OCI-LY7 (cell line): ENCODE measurements at regions not wholly inside any gene's neighbourhood (a gene's known extent, or its start where the extent isn't known, plus 50 kb on each side); places are given as distances from the start of the nearest gene placed in this dataset.

Experiments
- BruUV-seq: library from RNA; stranded (reverse); fragments of 400-500 nt; replicated peaks from 2 replicates; lab custom pipeline; 2021; lab: Mats Ljungman, UMichigan
- CTCF ChIA-PET: fragments of 300-600 bp; sonication (Branson Sonifier 250); formaldehyde crosslinking; loops from one replicate; lab custom pipeline; 2022; ENCODE audit warnings: antibody characterized with exemption; ENCODE audit not compliant: unreplicated experiment; lab: Charles Lee
- POLR2A ChIA-PET: fragments of 300-600 bp; sonication (Branson Sonifier 250); formaldehyde crosslinking; loops from one replicate; lab custom pipeline; 2022; ENCODE audit warnings: antibody characterized with exemption; lab: Charles Lee
- DNase-seq: peaks from one replicate; pipeline ENCODE4 v3.0.0-alpha.2; 2015; ENCODE audit warnings: low spot score
- H2AFZ ChIP-seq: fragments of 200-600 bp; sonication (generic), shearing (Covaris generic); 2 replicates; pipeline ENCODE4 v1.6.1; 2014; ENCODE audit warnings: mild to moderate bottlenecking, antibody characterized with exemption, low read length, moderate library complexity
- H3K27ac ChIP-seq: fragments of 200-600 bp; sonication (generic); 2 replicates; pipeline ENCODE4 v1.5.1; 2014; ENCODE audit warnings: mixed run types, low read depth, mild to moderate bottlenecking, moderate library complexity, low read length, inconsistent platforms; ENCODE audit not compliant: poor library complexity, severe bottlenecking
- H3K36me3 ChIP-seq: fragments of 200-600 bp; sonication (generic); 2 replicates; pipeline ENCODE4 v1.6.1; 2014; ENCODE audit warnings: mild to moderate bottlenecking, antibody characterized with exemption, low read length, moderate library complexity, mixed read lengths; ENCODE audit not compliant: insufficient read depth
- H3K4me1 ChIP-seq: fragments of 200-600 bp; sonication (generic); 2 replicates; pipeline ENCODE4 v1.5.1; 2014; ENCODE audit warnings: mild to moderate bottlenecking, low read length; ENCODE audit not compliant: insufficient read depth, poor library complexity, severe bottlenecking
- H3K4me2 ChIP-seq: fragments of 200-600 bp; sonication (generic); 2 replicates; pipeline ENCODE4 v1.6.1; 2014; ENCODE audit warnings: mild to moderate bottlenecking, low read length
- H3K4me3 ChIP-seq: fragments of 200-600 bp; sonication (generic); 2 replicates; pipeline ENCODE4 v1.5.1; 2014; ENCODE audit warnings: mild to moderate bottlenecking, low read depth, low read length; ENCODE audit not compliant: poor library complexity, severe bottlenecking
- H3K79me2 ChIP-seq: fragments of 200-600 bp; sonication (generic); 2 replicates; pipeline ENCODE4 v1.6.1; 2016; ENCODE audit warnings: low read depth, mild to moderate bottlenecking, low read length, moderate library complexity, mixed read lengths; ENCODE audit not compliant: insufficient read depth
- H3K9me2 ChIP-seq: fragments of 200-600 bp; sonication (generic); 2 replicates; pipeline ENCODE4 v1.6.1; 2016; ENCODE audit warnings: mild to moderate bottlenecking, low read length, mixed read lengths; ENCODE audit not compliant: insufficient read depth
- H3K9me3 ChIP-seq: fragments of 200-600 bp; sonication (generic); 2 replicates; pipeline ENCODE4 v1.6.1; 2014; ENCODE audit warnings: mild to moderate bottlenecking, mixed run types, low read length, mixed read lengths
- H4K20me1 ChIP-seq: fragments of 200-600 bp; sonication (generic); 2 replicates; pipeline ENCODE4 v1.6.1; 2014; ENCODE audit warnings: mild to moderate bottlenecking, antibody characterized with exemption, low read length, moderate library complexity, mixed read lengths; ENCODE audit not compliant: insufficient read depth
- EZH2phosphoT487 ChIP-seq: fragments of 200-600 bp; sonication (generic); IDR thresholded peaks from 2 replicates; pipeline ENCODE4 v1.6.1; 2018; ENCODE audit warnings: low read depth, borderline replicate concordance, mild to moderate bottlenecking, mixed run types, antibody characterized with exemption, low read length, moderate library complexity, mixed read lengths
- intact Hi-C: fragments of 100-400 bp; cut with micrococcal nuclease; formaldehyde crosslinking; loops from one replicate; pipeline ENCODE4 v1.10.0; 2022; ENCODE audit not compliant: unreplicated experiment
- TF ChIP-seq, protein P1 (sequence below): fragments of 200-600 bp; sonication (generic); conservative IDR thresholded peaks from 2 replicates; pipeline ENCODE4 v1.5.1; 2014; ENCODE audit warnings: mild to moderate bottlenecking, antibody characterized with exemption, low read length, moderate library complexity, mixed read lengths

DNA sequence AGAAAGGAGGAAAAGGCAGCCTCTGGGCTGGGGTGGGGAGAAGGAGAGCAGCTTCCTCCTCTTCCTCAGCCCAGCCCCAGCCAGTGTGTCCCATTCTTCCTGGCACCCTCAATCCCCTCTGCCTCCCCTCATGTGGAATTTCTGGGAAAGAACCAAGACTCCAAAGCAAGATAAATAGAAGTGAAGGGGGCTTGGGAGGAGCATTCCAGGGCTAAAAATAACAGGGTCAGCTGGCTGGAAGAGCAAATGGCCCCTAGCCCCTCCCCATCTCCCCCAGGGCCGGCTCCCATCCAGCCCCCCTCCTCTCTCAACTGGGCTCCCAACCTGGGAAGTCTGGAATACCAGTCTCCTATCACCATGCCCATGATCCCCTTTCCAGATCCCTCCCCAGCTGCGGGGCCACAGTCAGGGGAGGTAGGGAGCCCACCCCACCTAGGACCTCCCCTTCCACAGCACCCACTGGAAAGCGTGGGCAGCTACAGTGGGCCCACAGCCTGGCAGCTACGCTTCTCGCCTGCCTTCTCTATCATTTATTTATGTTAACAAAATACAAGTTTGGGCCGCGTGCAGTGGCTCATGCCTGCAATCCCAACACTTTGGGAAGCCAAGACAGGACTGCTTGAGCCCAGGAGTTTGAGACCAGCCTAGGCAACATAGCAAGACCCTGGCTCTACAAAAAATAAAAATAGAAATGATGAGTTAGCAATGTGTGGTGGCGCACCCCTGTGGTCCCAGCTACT lies 88.3 kb downstream of the IRF2BPL start:
- H3K9me2 ChIP-seq, result no peaks in the 10 kb centered on the region
- ChIA-PET CTCF (no interaction called here), POLR2A (interaction anchor here (0.6 kb wide), 1 partner anchor 29 kb away, joined by 3 read pairs; no protein-coding TSS in a partner anchor)
- DNase-seq, result no peak
- intact Hi-C loops, result no loop called here
- BruUV-seq, result no TSS peak
- no peaks in the 10 kb centered on the region for H3K4me1 ChIP-seq
- H3K36me3 ChIP-seq, result no peaks in the 10 kb centered on the region
- no peak overlapping the region for H2AFZ ChIP-seq
- H3K4me2 ChIP-seq, result no peak overlapping the region
- no peak overlapping the region for H3K4me3 ChIP-seq
- no peaks in the 10 kb centered on the region for H3K79me2 ChIP-seq
- no peak overlapping the region for H3K27ac ChIP-seq
- no peaks in the 10 kb centered on the region for H3K9me3 ChIP-seq
- TF ChIP-seq, protein P1, sequence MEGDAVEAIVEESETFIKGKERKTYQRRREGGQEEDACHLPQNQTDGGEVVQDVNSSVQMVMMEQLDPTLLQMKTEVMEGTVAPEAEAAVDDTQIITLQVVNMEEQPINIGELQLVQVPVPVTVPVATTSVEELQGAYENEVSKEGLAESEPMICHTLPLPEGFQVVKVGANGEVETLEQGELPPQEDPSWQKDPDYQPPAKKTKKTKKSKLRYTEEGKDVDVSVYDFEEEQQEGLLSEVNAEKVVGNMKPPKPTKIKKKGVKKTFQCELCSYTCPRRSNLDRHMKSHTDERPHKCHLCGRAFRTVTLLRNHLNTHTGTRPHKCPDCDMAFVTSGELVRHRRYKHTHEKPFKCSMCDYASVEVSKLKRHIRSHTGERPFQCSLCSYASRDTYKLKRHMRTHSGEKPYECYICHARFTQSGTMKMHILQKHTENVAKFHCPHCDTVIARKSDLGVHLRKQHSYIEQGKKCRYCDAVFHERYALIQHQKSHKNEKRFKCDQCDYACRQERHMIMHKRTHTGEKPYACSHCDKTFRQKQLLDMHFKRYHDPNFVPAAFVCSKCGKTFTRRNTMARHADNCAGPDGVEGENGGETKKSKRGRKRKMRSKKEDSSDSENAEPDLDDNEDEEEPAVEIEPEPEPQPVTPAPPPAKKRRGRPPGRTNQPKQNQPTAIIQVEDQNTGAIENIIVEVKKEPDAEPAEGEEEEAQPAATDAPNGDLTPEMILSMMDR, result no peak
- TF ChIP-seq EZH2phosphoT487, result no peak
- H4K20me1 ChIP-seq, result no peaks in the 10 kb centered on the region

DNA sequence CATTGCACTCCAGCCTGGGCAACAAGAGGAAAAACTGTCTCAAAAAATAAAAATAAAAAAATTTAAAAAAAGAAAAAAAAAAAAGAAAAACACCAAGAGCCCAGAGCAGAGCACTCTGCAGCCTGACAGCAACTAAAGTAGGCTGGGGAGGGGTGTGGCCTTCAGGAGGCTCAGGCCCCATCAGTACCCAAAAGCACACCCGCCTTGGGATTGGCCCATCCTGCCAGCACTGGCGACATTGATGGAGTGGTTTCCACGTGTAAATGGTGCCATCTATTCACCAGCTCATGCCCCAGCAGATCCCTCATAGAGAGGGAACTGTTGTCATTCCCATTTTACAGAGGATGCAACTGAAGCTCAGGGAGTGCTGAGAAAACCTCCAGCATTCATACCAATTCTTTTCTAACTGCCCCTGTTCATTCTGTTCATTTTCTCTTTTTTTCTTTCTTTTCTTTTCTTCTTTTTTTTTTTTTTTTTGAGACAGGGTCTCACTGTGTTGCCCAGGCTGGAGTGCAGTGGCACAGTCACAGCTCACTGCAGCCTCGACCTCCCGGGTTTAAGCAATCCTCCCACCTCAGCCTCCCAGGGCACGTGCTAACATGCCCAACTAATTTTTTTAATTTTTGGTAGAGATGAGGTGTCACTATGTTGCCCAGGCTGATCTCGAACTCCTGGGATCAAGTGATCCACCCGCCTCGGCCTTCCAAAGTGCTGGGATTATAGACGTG lies 89.3 kb downstream of the IRF2BPL start:
- Histone ChIP-seq H3K4me1 (no peaks in the 10 kb centered on the region), H4K20me1 (no peaks in the 10 kb centered on the region), H3K4me2 (no peak overlapping the region), H3K9me3 (no peaks in the 10 kb centered on the region), H2AFZ (no peak overlapping the region), H3K36me3 (no peaks in the 10 kb centered on the region), H3K9me2 (no peaks in the 10 kb centered on the region), H3K27ac (no peak overlapping the region), H3K79me2 (no peaks in the 10 kb centered on the region), H3K4me3 (no peak overlapping the region)
- TF ChIP-seq, protein P1, result no peak
- TF ChIP-seq EZH2phosphoT487, result no peak
- DNase-seq, result no peak
- POLR2A ChIA-PET, result no interaction called here
- intact Hi-C loops, result no loop called here
- CTCF ChIA-PET, result no interaction called here
- no TSS peak for BruUV-seq

DNA sequence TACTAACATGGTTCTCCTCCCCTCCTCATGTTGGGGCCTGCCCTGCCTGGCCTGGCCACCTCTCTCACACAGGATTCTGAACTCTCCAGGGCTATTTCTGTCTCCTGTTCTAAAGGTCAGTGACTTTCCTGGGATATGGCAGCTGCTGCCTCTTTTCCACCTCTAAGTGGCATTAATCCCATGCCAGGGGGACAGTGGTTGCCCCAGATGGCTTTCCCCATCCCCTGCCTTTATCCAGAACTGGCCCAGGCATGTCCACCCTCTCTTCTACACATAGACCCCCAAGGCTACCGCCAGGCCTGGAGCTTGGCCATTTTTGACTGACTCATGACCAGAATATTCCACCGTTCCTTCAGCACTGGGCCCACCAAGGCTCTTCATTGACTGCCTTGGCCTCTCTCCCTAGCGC lies 90.4 kb downstream of the IRF2BPL start:
- intact Hi-C loops, result no loop called here
- Histone ChIP-seq H4K20me1 (no peaks in the 10 kb centered on the region), H3K36me3 (no peaks in the 10 kb centered on the region), H2AFZ (no peak overlapping the region), H3K9me3 (no peaks in the 10 kb centered on the region), H3K79me2 (no peaks in the 10 kb centered on the region), H3K4me1 (no peaks in the 10 kb centered on the region), H3K4me3 (no peak overlapping the region), H3K9me2 (no peaks in the 10 kb centered on the region), H3K4me2 (no peak overlapping the region), H3K27ac (no peak overlapping the region)
- CTCF ChIA-PET, result no interaction called here
- POLR2A ChIA-PET, result no interaction called here
- TF ChIP-seq, protein P1, result no peak
- TF ChIP-seq EZH2phosphoT487, result no peak
- no TSS peak for BruUV-seq
- DNase-seq, result no peak
